HepG2 (cell line): ENCODE measurements at regions not wholly inside any gene's neighbourhood (a gene's known extent, or its start where the extent isn't known, plus 50 kb on each side); places are given as distances from the start of the nearest gene placed in this dataset.

ENCODE experiments used
- FOXK2 ChIP-seq: fragments of 450-650 bp; IDR thresholded peaks from 2 replicates; pipeline ENCODE4 v1.6.1; 2016
- HNRNPL ChIP-seq: fragments of 200-400 bp; formaldehyde crosslinking; IDR thresholded peaks from 2 replicates; pipeline ENCODE4 v1.6.1; 2017; ENCODE audit warnings: mild to moderate bottlenecking, low read depth, low read length
- POLR2A ChIP-seq, 2 experiments: IDR thresholded peaks; 2 replicates each; pipeline ENCODE4 v1.6.1; 2011; ENCODE audit warnings: low read depth in 2 of 2, low read length in 2 of 2, mild to moderate bottlenecking in 1 of 2, moderate library complexity in 1 of 2; ENCODE audit not compliant: insufficient read depth in 1 of 2
- ZNF572 ChIP-seq: sonication (generic); formaldehyde crosslinking; IDR thresholded peaks from 2 replicates; pipeline ENCODE4 v1.5.1; 2020; ENCODE audit warnings: mild to moderate bottlenecking, missing genetic modification reagents

- no peak for TF ChIP-seq ZNF572 (CRISPR knock-in tag)
- TF ChIP-seq FOXK2, result no peak
- no peak for TF ChIP-seq HNRNPL
- TF ChIP-seq POLR2A (IDR thresholded peaks at IDR 0.05; ENCODE audit: insufficient read depth in 1 of 2, low read depth in 2 of 2, low read length in 2 of 2), result no peak
Observed at GRCh38 chr5:92808474-92808873, 772.5 kb downstream of the NR2F1-AS1 start.
